MM.1S (cell line): ENCODE measurements at regions not wholly inside any gene's neighbourhood (a gene's known extent, or its start where the extent isn't known, plus 50 kb on each side); places are given as distances from the start of the nearest gene placed in this dataset.

ENCODE experiments used
- DNase-seq: peaks from one replicate; pipeline ENCODE4 v3.0.0-alpha.2; 2015
- H2AFZ ChIP-seq: fragments of 300-600 bp; sonication (generic); 2 replicates; pipeline ENCODE4 v1.6.0; 2016; ENCODE audit warnings: antibody characterized with exemption, low read length
- H3F3A ChIP-seq: fragments of 300-600 bp; sonication (generic); 2 replicates; pipeline ENCODE4 v1.6.1; 2016; ENCODE audit warnings: mild to moderate bottlenecking, antibody characterized with exemption, low read length, moderate library complexity, mixed read lengths; ENCODE audit not compliant: insufficient read depth
- H3K27ac ChIP-seq: fragments of 300-600 bp; sonication (generic); 2 replicates; pipeline ENCODE4 v1.5.1; 2016; ENCODE audit warnings: mild to moderate bottlenecking, low read length
- H3K27me3 ChIP-seq: fragments of 300-600 bp; sonication (generic); replicated peaks from 2 replicates; pipeline ENCODE4 v1.6.0; 2016; ENCODE audit warnings: low read length; ENCODE audit not compliant: insufficient read depth
- H3K36me3 ChIP-seq: fragments of 300-600 bp; sonication (generic); replicated peaks from 2 replicates; pipeline ENCODE4 v1.6.1; 2016; ENCODE audit warnings: mild to moderate bottlenecking, low read length, mixed read lengths; ENCODE audit not compliant: insufficient read depth
- H3K4me1 ChIP-seq: fragments of 300-600 bp; sonication (generic); 2 replicates; pipeline ENCODE4 v1.6.1; 2016; ENCODE audit warnings: low read length, mixed read lengths
- H3K4me2 ChIP-seq: fragments of 300-600 bp; sonication (generic); 2 replicates; pipeline ENCODE4 v1.6.0; 2016; ENCODE audit warnings: low read depth, low read length
- H3K4me3 ChIP-seq: fragments of 300-600 bp; sonication (generic); 2 replicates; pipeline ENCODE4 v1.5.1; 2016; ENCODE audit warnings: low read length, mixed read lengths
- H3K79me2 ChIP-seq: fragments of 300-600 bp; sonication (generic); 2 replicates; pipeline ENCODE4 v1.6.1; 2016; ENCODE audit warnings: mixed run types, low read length, mixed read lengths
- H3K9ac ChIP-seq: fragments of 300-600 bp; sonication (generic); 2 replicates; pipeline ENCODE4 v1.6.1; 2016; ENCODE audit warnings: low read length, mixed read lengths
- H3K9me2 ChIP-seq: fragments of 300-600 bp; sonication (generic); replicated peaks from 2 replicates; pipeline ENCODE4 v1.6.1; 2016; ENCODE audit warnings: mild to moderate bottlenecking, low read length, mixed read lengths; ENCODE audit not compliant: insufficient read depth
- H3K9me3 ChIP-seq: fragments of 300-600 bp; sonication (generic); replicated peaks from 2 replicates; pipeline ENCODE4 v1.6.1; 2016; ENCODE audit warnings: mild to moderate bottlenecking, low read length, mixed read lengths; ENCODE audit not compliant: insufficient read depth
- H4K20me1 ChIP-seq: fragments of 300-600 bp; sonication (generic); 2 replicates; pipeline ENCODE4 v1.6.1; 2016; ENCODE audit warnings: mild to moderate bottlenecking, low read length, moderate library complexity, mixed read lengths; ENCODE audit not compliant: insufficient read depth
- CTCF ChIP-seq: fragments of 300-600 bp; sonication (generic); IDR thresholded peaks from 2 replicates; pipeline ENCODE4 v1.5.1; 2016; ENCODE audit warnings: antibody characterized with exemption, low read length, mixed read lengths
- EZH2 ChIP-seq: fragments of 300-600 bp; sonication (generic); optimal IDR thresholded peaks from 2 replicates; pipeline ENCODE3; 2017; ENCODE audit warnings: low read depth, mild to moderate bottlenecking, antibody characterized with exemption, low read length, mixed read lengths
- EZH2phosphoT487 ChIP-seq: fragments of 300-600 bp; sonication (generic); IDR thresholded peaks from 2 replicates; pipeline ENCODE4 v1.6.1; 2018; ENCODE audit warnings: antibody characterized with exemption, low read length

GRCh38 chrX:138001226-138001625, 435.3 kb downstream of the ZIC3 start:
- H2AFZ ChIP-seq = no peak overlapping the region
- no peaks in the 10 kb centered on the region for H3K9me3 ChIP-seq
- no peak overlapping the region for H3K27ac ChIP-seq
- H3K79me2 ChIP-seq = no peaks in the 10 kb centered on the region
- H4K20me1 ChIP-seq = no peaks in the 10 kb centered on the region
- no peaks in the 10 kb centered on the region for H3F3A ChIP-seq
- no peaks in the 10 kb centered on the region for H3K4me1 ChIP-seq
- TF ChIP-seq EZH2 (no peak), EZH2phosphoT487 (no peak), CTCF (no peak)
- no peaks in the 10 kb centered on the region for H3K9me2 ChIP-seq
- H3K36me3 ChIP-seq = no peaks in the 10 kb centered on the region
- DNase-seq = no peak
- no peak overlapping the region for H3K4me3 ChIP-seq
- no peak overlapping the region for H3K4me2 ChIP-seq
- H3K27me3 ChIP-seq = no peaks in the 10 kb centered on the region
- no peak overlapping the region for H3K9ac ChIP-seq

- H3K27me3 ChIP-seq = no peaks in the 10 kb centered on the region
- DNase-seq = no peak
- no peaks in the 10 kb centered on the region for H4K20me1 ChIP-seq
- no peaks in the 10 kb centered on the region for H3K9me3 ChIP-seq
- H2AFZ ChIP-seq = no peak overlapping the region
- no peak overlapping the region for H3K9ac ChIP-seq
- no peak overlapping the region for H3K4me3 ChIP-seq
- TF ChIP-seq CTCF (no peak), EZH2 (no peak), EZH2phosphoT487 (no peak)
- H3K9me2 ChIP-seq = no peaks in the 10 kb centered on the region
- no peak overlapping the region for H3K4me2 ChIP-seq
- H3K27ac ChIP-seq = no peak overlapping the region
- H3K79me2 ChIP-seq = no peaks in the 10 kb centered on the region
- no peaks in the 10 kb centered on the region for H3K4me1 ChIP-seq
- H3F3A ChIP-seq = no peaks in the 10 kb centered on the region
- H3K36me3 ChIP-seq = no peaks in the 10 kb centered on the region
Measured at GRCh38 chrX:138006180-138006579, 440.3 kb downstream of the ZIC3 start.

GRCh38 chrX:138008281-138008680, 442.4 kb downstream of the ZIC3 start:
- DNase-seq = no peak
- H3K4me3 ChIP-seq = no peak overlapping the region
- H3K9me3 ChIP-seq = no peaks in the 10 kb centered on the region
- no peaks in the 10 kb centered on the region for H3K9me2 ChIP-seq
- H3K79me2 ChIP-seq = no peaks in the 10 kb centered on the region
- H3F3A ChIP-seq = no peaks in the 10 kb centered on the region
- TF ChIP-seq CTCF (no peak), EZH2 (no peak), EZH2phosphoT487 (no peak)
- H3K4me2 ChIP-seq = no peak overlapping the region
- H3K9ac ChIP-seq = no peak overlapping the region
- no peaks in the 10 kb centered on the region for H3K27me3 ChIP-seq
- H3K27ac ChIP-seq = no peak overlapping the region
- no peak overlapping the region for H2AFZ ChIP-seq
- H3K36me3 ChIP-seq = no peaks in the 10 kb centered on the region
- H4K20me1 ChIP-seq = no peaks in the 10 kb centered on the region
- H3K4me1 ChIP-seq = no peaks in the 10 kb centered on the region
